ENCODE measurements at regions not wholly inside any gene's neighbourhood (a gene's known extent, or its start where the extent isn't known, plus 50 kb on each side); places are given as distances from the start of the nearest gene placed in this dataset.
"Not testable (repeated sequence)": the region's sequence is repeated elsewhere in the genome, so short reads cannot be mapped to it uniquely, and the experiment has no call there.

- no peak for DNase-seq
These were observed 98.9 kb downstream of the OLIG3 start for GRCh38 chr6:137395316-137395715.

- DNase-seq, result no peak
These were observed 103.0 kb downstream of the OLIG3 start for GRCh38 chr6:137391061-137391814.

GRCh38 chr6:137390334-137390733 is 103.9 kb downstream of the OLIG3 start:
- DNase-seq, result no peak

GRCh38 chr6:137389150-137389704 is 105.0 kb downstream of the OLIG3 start:
- no peak for DNase-seq

- DNase-seq, result peak; percentile 72
These were observed 107.0 kb downstream of the OLIG3 start for GRCh38 chr6:137387096-137387764.

- not testable (repeated sequence) for DNase-seq
These were observed 110.9 kb downstream of the OLIG3 start for GRCh38 chr6:137383287-137383686.

GRCh38 chr6:137378090-137378369 is 116.2 kb downstream of the OLIG3 start:
- no peak for DNase-seq

GRCh38 chr6:137373296-137373695 is 120.9 kb downstream of the OLIG3 start:
- DNase-seq, result no peak

- no peak for DNase-seq
These were observed 121.7 kb downstream of the OLIG3 start for GRCh38 chr6:137372532-137372931.

GRCh38 chr6:137371634-137372016 is 122.6 kb downstream of the OLIG3 start:
- no peak for DNase-seq

GRCh38 chr6:137370871-137371633 is 123.1 kb downstream of the OLIG3 start:
- no peak for DNase-seq

- no peak for DNase-seq
These were observed 125.1 kb downstream of the OLIG3 start for GRCh38 chr6:137369136-137369535.

GRCh38 chr6:137365707-137366437 is 128.3 kb downstream of the OLIG3 start:
- no peak for DNase-seq

GRCh38 chr6:137363805-137364138 is 130.4 kb downstream of the OLIG3 start:
- DNase-seq, result no peak

GRCh38 chr6:137362878-137363804 is 131.1 kb downstream of the OLIG3 start:
- no peak for DNase-seq

- DNase-seq, result no peak
These were observed 132.5 kb downstream of the OLIG3 start for GRCh38 chr6:137361701-137362100.

- DNase-seq, result no peak
These were observed 135.9 kb downstream of the OLIG3 start for GRCh38 chr6:137358273-137358672.

- DNase-seq, result no peak
These were observed 136.3 kb downstream of the OLIG3 start for GRCh38 chr6:137357948-137358266.

GRCh38 chr6:137357263-137357947 is 136.8 kb downstream of the OLIG3 start:
- no peak for DNase-seq

GRCh38 chr6:137353842-137354397 is 134.7 kb upstream of the IFNGR1 start:
- no peak for DNase-seq

GRCh38 chr6:137353346-137353745 is 134.2 kb upstream of the IFNGR1 start:
- no peak for DNase-seq

All from NCI-H146 (cell line).